Mucosa of stomach (tissue), 1 donor: ENCODE measurements at regions not wholly inside any gene's neighbourhood (a gene's known extent, or its start where the extent isn't known, plus 50 kb on each side); places are given as distances from the start of the nearest gene placed in this dataset.

Experiments
- H3K27me3 ChIP-seq: one replicate; pipeline ENCODE4 v1.7.0; 2013; ENCODE audit warnings: mild to moderate bottlenecking, low read length; ENCODE audit not compliant: control insufficient read depth, insufficient read depth
- H3K36me3 ChIP-seq: one replicate; pipeline ENCODE4 v1.7.0; 2013; ENCODE audit warnings: low read length; ENCODE audit not compliant: control insufficient read depth, insufficient read depth
- H3K4me1 ChIP-seq: one replicate; pipeline ENCODE4 v1.7.0; 2013; ENCODE audit warnings: mild to moderate bottlenecking, low read length; ENCODE audit not compliant: control insufficient read depth, insufficient read depth
- H3K4me3 ChIP-seq: one replicate; pipeline ENCODE4 v1.7.0; 2013; ENCODE audit warnings: low read length
- H3K9ac ChIP-seq: one replicate; pipeline ENCODE4 v1.7.0; 2013; ENCODE audit warnings: mild to moderate bottlenecking, low read length, moderate library complexity
- H3K9me3 ChIP-seq: one replicate; pipeline ENCODE4 v1.7.0; 2013; ENCODE audit warnings: mild to moderate bottlenecking, low read length, moderate library complexity; ENCODE audit not compliant: control insufficient read depth
- donor health status: Pancreatic carcinoma.

DNA sequence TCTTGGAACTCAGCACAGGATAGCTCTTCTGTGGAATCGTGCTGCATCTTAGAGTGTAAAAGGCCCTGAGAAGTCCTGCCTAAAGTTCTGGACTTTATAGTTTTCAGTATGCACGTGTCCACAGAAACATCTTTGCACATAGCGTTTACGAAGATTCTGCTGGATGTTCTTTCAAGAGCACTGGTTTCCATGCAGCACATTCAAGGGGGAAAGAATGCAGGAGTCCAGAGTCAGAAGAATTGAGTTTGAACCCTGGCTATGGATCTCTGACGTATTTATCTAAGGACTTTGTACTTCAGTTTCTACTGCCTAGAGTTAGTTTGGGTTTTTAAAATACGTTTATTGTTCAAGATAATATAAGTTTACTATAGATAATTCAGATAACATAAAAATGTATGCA is 282.8 kb upstream of the ZMIZ1 start:
- Histone ChIP-seq H3K36me3 (no peaks in the 10 kb centered on the region), H3K4me1 (no peaks in the 10 kb centered on the region), H3K9me3 (no peaks in the 10 kb centered on the region), H3K9ac (no peak overlapping the region), H3K27me3 (no peaks in the 10 kb centered on the region), H3K4me3 (no peak overlapping the region)

DNA sequence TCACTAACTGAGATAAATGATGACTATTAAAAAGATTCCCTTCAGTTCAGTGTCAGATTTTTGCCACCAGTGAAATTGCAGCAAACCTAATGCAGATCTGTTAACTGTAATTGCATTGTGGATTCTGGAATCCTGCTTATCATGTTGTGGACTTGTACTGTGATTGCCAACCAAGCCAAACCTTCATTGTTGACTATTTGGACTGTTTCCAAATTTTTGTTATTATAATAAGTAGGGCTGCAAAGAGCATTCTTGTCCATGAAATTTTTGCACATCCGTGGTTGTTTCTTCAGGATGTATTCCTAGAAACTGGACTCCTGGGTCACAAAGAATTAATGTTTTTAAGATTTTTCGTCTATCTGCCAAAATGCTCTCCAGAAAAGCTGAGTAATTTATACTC is 281.6 kb upstream of the ZMIZ1 start:
- H3K4me3 ChIP-seq: no peak overlapping the region
- no peaks in the 10 kb centered on the region for H3K9me3 ChIP-seq
- no peaks in the 10 kb centered on the region for H3K36me3 ChIP-seq
- H3K27me3 ChIP-seq: no peaks in the 10 kb centered on the region
- no peak overlapping the region for H3K9ac ChIP-seq
- H3K4me1 ChIP-seq: no peaks in the 10 kb centered on the region

DNA sequence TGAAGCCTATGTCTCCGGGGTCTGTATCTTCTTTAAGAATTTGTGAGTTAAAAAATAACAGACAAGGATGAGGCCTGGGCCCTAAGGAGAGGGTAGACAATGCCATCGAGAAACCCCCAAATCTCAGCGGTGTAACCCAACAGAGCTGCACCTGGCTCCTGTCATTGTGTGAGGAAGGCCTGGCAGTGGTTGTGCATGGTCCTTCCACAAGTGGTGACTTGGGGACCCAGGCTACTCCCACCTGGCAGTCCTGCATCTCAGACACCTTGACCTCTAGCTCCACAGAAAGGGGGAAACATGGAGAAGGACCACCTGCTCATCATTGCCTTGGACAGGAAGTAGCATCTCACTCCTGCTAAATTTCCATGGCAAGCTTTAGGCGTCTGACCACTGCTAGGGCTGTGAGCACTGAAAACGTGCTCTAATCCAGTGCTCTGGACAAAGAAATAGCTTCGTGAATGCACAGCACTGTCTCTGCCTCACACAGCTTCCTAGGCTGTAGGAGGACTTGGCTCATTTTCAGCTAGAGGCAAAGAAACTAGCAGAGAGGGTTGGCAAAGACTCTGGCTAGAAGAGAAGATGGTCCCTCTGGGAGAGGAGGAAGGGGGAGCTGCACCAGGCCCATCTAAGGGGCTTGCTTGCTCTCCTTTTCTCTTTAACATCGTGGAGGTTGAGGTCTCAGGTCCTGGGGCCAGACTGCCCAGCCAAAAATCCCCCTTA is 273.9 kb upstream of the ZMIZ1 start:
- no peak overlapping the region for H3K9ac ChIP-seq
- peaks cover 4% of the 10 kb centered on the region for H3K27me3 ChIP-seq
- H3K36me3 ChIP-seq: no peaks in the 10 kb centered on the region
- H3K9me3 ChIP-seq: no peaks in the 10 kb centered on the region
- H3K4me3 ChIP-seq: no peak overlapping the region
- no peaks in the 10 kb centered on the region for H3K4me1 ChIP-seq

DNA sequence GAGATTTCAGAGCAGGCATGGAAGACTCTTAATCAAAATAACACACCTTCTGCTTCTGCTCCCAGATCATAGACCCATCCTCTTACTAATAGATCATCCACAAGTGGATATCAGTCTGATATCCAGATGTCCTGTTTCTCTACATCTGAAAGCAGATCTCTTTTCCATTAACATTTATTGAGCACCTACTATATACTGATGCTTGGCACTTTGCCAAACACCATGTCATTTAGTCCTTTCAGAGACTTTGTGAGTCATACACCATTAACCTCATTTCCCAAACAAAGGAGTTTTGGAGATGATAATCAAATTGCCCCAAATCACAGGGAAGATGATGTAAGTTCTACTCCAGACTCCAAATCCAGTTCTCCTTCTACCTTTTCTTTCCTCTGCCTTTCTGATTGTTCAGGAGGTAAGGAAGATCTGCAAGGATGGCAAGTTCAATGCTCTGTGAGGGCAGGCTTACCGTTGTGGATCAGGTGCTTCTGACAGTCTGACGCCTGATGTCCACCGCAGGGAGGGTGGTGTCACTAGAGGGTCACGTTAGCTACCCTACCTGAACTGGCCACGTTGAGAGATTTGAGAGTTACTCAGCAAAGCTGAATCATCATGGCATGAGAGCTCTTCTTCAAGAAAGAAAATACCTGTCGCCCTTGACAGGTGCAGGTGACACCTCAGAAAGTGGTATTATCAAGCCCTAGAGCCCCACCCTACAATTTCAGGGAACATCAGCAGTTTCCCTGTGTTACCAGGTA is 269.6 kb upstream of the ZMIZ1 start:
- no peaks in the 10 kb centered on the region for H3K9me3 ChIP-seq

DNA sequence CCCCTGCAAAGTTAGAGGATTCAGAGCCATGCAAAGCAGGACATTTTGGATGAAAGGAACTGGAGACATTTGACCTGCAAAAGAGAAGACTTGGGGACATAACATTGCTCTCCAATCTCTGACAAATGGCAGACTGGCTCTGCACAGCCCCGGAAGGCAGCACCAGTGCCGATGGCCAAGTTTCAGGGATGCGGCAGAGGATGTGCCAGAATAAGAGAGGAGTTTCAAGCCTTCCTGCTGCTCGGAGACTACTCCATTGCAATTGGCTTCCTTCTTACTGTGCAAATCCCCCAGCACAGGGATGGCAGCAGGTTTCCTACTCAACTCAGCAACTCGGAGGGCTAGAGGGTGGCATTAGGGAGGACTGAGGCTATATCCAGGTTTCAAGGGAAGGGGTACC is 268.8 kb upstream of the ZMIZ1 start:
- peaks cover 12% of the 10 kb centered on the region for H3K4me1 ChIP-seq
- no peaks in the 10 kb centered on the region for H3K9me3 ChIP-seq
- peaks cover 3% of the 10 kb centered on the region for H3K27me3 ChIP-seq
- H3K4me3 ChIP-seq: no peak overlapping the region
- no peaks in the 10 kb centered on the region for H3K36me3 ChIP-seq
- H3K9ac ChIP-seq: no peak overlapping the region

More for the DNA sequence above, 269.6 kb upstream of the ZMIZ1 start:
- no peaks in the 10 kb centered on the region for H3K36me3 ChIP-seq
- no peak overlapping the region for H3K9ac ChIP-seq
- H3K4me3 ChIP-seq: no peak overlapping the region
- peaks cover 7% of the 10 kb centered on the region for H3K27me3 ChIP-seq
- H3K4me1 ChIP-seq: peaks cover 5% of the 10 kb centered on the region

DNA sequence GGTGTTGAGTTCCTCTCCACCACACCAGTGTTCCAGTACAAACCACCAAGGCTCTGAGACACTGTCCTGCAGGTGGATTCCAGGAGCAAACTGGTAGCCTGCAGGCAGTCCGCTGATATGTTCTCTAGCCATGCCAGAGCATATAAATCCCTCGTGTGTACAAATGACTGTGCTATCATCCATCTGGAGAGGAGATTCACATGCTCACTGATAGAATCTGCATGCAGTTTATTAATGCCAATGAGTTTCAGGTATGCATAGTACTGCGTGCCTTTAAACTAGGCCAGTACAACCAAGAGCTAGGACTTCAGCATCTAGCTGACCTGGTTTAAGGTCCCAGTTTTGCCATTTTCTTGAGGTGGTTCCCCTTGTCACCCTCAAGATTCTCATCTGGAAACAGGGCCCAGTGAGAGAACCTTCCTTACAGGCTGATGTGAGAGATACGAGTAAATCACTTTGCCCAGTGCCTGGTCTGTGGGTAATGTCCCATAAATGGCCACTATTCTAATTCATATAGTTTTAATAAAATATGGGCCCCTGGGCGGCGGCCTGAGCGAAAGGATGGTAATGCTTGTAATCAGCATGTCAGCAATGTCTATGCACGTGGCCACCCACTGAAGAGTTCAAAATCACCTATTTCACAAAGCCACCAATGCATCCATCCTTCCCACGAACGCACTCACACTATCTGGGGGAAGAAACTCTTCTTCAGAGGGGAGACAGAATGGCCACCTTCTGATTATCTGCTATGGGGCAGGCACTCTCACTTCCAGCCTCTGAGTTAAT is 268.0 kb upstream of the ZMIZ1 start:
- peaks cover 13% of the 10 kb centered on the region for H3K4me1 ChIP-seq
- H3K4me3 ChIP-seq: no peak overlapping the region
- no peaks in the 10 kb centered on the region for H3K36me3 ChIP-seq
- H3K27me3 ChIP-seq: peaks cover 3% of the 10 kb centered on the region
- no peak overlapping the region for H3K9ac ChIP-seq
- no peaks in the 10 kb centered on the region for H3K9me3 ChIP-seq

DNA sequence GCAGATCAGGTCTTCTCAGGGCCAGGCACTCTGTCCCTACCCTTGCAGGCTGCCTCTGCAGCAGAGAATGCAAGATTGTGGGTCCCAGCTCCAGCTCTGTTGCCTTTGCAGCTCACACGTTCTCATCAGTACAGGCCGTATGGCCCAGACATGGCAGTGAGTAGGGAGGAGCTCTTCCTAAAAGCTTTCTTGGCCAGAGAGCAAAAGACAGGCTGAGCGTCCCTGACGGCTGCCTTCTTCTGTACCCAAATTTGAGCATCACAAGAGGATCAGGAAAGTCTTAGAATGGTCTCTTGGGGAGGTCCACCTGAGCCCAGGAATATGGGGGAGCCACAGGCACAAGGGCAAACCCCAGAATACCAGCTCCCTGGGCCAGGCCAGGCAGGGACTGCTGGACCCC is 266.3 kb upstream of the ZMIZ1 start:
- Histone ChIP-seq H3K9ac (no peak overlapping the region), H3K4me1 (peaks cover 24% of the 10 kb centered on the region), H3K27me3 (peaks cover 3% of the 10 kb centered on the region), H3K9me3 (no peaks in the 10 kb centered on the region), H3K4me3 (no peak overlapping the region), H3K36me3 (no peaks in the 10 kb centered on the region)

DNA sequence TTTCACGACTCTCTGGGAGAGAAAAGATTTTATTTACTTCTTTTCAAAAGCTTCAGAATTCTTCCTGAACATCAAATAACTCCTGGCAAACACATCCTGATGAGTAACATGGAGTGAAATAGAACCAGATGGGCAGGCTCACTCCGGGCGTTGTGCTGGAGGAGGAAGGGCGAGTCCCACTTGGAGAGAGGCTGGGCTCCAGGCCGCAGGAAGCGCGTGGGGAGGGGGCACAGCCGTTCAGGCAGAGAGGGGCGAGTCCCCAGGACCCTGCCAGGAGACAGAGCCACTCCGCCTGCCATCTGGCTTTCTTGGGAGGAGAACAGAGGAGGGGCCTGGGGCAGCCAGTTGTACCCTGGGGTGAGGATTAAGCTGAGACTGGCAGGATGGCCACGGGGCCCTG is 265.9 kb upstream of the ZMIZ1 start:
- Histone ChIP-seq H3K4me1 (peaks cover 24% of the 10 kb centered on the region), H3K9ac (no peak overlapping the region), H3K4me3 (no peak overlapping the region)

DNA sequence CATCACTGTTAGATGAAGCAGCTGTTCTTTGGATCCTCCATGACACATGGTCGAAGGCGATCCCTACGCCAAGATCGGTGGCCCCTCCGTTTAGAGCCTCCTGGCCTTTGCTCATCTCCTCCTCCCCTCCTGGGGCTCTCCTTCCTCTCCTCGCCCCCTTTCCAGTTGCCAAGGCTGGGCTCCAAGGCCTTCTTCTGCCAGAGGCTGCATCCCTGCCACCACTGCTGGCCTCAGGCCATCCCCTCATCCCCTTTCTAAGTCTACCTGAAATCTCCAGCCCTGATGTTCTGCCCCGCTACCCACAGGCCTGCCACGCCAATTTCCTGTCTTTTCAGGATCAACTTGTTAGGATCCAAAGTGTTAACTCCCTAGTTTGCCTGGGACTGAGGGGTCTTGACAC is 265.1 kb upstream of the ZMIZ1 start:
- Histone ChIP-seq H3K4me1 (peaks cover 24% of the 10 kb centered on the region), H3K27me3 (peaks cover 3% of the 10 kb centered on the region), H3K9ac (no peak overlapping the region), H3K9me3 (no peaks in the 10 kb centered on the region), H3K36me3 (no peaks in the 10 kb centered on the region), H3K4me3 (no peak overlapping the region)

More for the DNA sequence above, 265.9 kb upstream of the ZMIZ1 start:
- Histone ChIP-seq H3K27me3 (peaks cover 3% of the 10 kb centered on the region), H3K36me3 (no peaks in the 10 kb centered on the region), H3K9me3 (no peaks in the 10 kb centered on the region)

DNA sequence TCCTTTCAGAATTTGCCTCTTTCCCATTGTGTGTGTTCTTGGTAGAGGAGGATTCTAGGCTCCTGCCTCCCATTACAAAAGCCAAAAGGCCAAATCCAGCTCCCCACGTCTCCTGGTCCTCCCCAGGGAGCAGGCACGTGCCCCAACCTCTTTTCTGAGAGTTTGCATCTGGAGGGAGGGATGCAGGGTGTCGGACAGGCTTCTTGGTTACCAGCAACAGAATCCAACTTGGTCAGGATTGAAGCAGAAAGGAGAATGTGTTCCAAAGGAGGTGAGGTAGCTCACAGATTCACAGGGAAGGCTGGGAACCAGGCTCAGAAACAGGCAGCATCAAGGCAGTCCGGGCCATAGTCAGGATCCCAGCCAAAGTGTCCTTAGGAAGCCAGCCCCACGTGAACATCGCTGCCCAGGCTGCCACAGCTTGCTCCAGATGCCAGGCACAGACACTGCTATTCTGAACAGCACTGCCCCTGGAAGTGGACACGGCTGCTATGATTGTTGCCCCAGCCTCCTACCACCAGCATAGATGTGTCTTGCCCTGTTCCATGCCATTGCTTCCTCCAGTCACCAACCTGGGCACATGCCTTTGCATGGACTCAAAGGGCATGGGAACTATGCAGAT is 264.2 kb upstream of the ZMIZ1 start:
- Histone ChIP-seq H3K4me3 (no peak overlapping the region), H3K9ac (peak overlapping the region; percentile 7), H3K9me3 (no peaks in the 10 kb centered on the region), H3K4me1 (peaks cover 24% of the 10 kb centered on the region), H3K27me3 (peaks cover 3% of the 10 kb centered on the region), H3K36me3 (no peaks in the 10 kb centered on the region)

DNA sequence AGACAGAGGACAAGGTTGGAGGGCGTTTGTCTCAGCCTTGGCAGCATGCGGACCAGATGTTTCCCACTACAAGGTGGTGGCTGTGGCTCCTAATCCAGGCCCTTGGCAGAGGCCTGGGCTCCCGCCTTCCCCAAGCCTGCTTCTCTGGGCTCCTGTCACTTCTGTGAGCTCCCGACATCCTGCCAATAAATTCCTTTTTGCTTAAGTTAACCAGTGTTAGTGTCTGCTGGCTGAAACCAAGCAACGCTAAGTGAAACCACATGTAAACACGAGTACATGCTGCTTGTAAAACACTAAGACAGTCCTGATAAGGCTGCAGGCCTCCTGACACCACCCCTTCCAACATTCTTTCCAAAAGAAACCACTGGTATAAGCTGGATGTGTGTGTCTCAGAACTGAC is 263.6 kb upstream of the ZMIZ1 start:
- Histone ChIP-seq H3K9ac (no peak overlapping the region), H3K4me1 (peaks cover 24% of the 10 kb centered on the region), H3K9me3 (no peaks in the 10 kb centered on the region), H3K4me3 (no peak overlapping the region), H3K36me3 (no peaks in the 10 kb centered on the region), H3K27me3 (peaks cover 3% of the 10 kb centered on the region)
